HFF-Myc (cell line): ENCODE measurements at regions not wholly inside any gene's neighbourhood (a gene's known extent, or its start where the extent isn't known, plus 50 kb on each side); places are given as distances from the start of the nearest gene placed in this dataset.

Experiments used
- DNase-seq: peaks from one replicate; pipeline ENCODE4 v3.0.0-alpha.2; 2011; ENCODE audit warnings: low read depth; ENCODE audit errors: extremely low read depth
- H3K4me3 ChIP-seq: replicated peaks from 2 replicates; pipeline ENCODE4 v1.5.1; 2011; ENCODE audit warnings: low read depth, mild to moderate bottlenecking, control low read depth, low read length
- CTCF ChIP-seq: IDR thresholded peaks from 2 replicates; pipeline ENCODE4 v1.5.1; 2012; ENCODE audit warnings: mild to moderate bottlenecking, low read depth, low read length, control low read depth; ENCODE audit errors: missing control alignments

GRCh38 chr10:43879742-43880141 lies 231.1 kb upstream of the ZNF32 start:
- no peak overlapping the region for H3K4me3 ChIP-seq
- DNase-seq = no peak
- TF ChIP-seq CTCF = no peak

- H3K4me3 ChIP-seq = no peak overlapping the region
- no peak for DNase-seq
- no peak for TF ChIP-seq CTCF
These were observed 230.5 kb upstream of the ZNF32 start for GRCh38 chr10:43879162-43879561.

- TF ChIP-seq CTCF = no peak
- DNase-seq = no peak
- no peak overlapping the region for H3K4me3 ChIP-seq
These were observed 229.7 kb upstream of the ZNF32 start for GRCh38 chr10:43878386-43878785.

- DNase-seq = no peak
- no peak for TF ChIP-seq CTCF
- H3K4me3 ChIP-seq = no peak overlapping the region
These were observed 228.3 kb upstream of the ZNF32 start for GRCh38 chr10:43876976-43877375.

- no peak for TF ChIP-seq CTCF
- no peak for DNase-seq
These were observed 226.3 kb upstream of the ZNF32 start for GRCh38 chr10:43874984-43875383.

GRCh38 chr10:43873717-43874116 lies 225.0 kb upstream of the ZNF32 start:
- no peak for TF ChIP-seq CTCF

More at GRCh38 chr10:43874984-43875383, 226.3 kb upstream of the ZNF32 start:
- H3K4me3 ChIP-seq = no peak overlapping the region

GRCh38 chr10:43872644-43873043 lies 224.0 kb upstream of the ZNF32 start:
- no peak for DNase-seq
- no peak for TF ChIP-seq CTCF
- no peak overlapping the region for H3K4me3 ChIP-seq

More at GRCh38 chr10:43873717-43874116, 225.0 kb upstream of the ZNF32 start:
- H3K4me3 ChIP-seq = no peak overlapping the region
- no peak for DNase-seq
